Activated effector memory CD4-positive, alpha-beta T cell treated with Interleukin-2 at 50 U/mL for 16 hours (primary cell): ENCODE measurements at regions not wholly inside any gene's neighbourhood (a gene's known extent, or its start where the extent isn't known, plus 50 kb on each side); places are given as distances from the start of the nearest gene placed in this dataset.

ENCODE experiments used
- DNase-seq: peaks from one replicate; pipeline ENCODE4 v3.0.0-alpha.2; 2020

DNA sequence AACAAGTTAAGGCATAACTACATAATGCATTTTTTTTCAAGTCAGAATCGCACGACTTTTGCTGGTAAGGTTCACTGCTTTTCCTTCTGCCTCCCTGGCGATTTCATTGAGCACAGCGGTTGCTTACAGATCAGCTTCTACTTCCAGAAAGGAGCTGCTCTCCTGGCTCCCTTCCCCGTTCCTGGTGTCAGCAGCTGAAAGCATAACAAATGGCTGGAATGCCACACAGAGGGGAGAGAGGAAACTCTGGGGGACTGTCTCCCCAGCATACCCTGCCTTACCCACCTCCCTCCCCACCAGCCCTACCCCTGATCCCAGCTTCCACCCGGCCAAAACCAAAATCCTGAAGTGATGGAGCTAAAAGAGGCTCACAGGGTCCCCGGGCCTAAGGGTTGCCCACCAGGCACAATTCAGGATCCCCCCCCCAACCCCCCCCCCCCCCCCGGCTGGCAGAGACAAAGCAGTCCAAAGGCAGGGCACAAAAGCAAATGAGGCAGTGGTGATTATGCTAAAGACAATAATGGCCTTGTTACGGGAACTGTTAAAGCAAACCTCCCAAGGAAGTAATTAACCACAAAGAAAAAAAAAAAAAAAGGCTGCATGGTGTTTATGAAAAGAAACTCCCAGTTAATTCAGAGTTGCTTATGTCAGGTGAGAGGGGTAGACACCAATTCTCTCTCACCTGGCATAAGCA, 126.1 kb upstream of the WWC1 start:
- no peak for DNase-seq

DNA sequence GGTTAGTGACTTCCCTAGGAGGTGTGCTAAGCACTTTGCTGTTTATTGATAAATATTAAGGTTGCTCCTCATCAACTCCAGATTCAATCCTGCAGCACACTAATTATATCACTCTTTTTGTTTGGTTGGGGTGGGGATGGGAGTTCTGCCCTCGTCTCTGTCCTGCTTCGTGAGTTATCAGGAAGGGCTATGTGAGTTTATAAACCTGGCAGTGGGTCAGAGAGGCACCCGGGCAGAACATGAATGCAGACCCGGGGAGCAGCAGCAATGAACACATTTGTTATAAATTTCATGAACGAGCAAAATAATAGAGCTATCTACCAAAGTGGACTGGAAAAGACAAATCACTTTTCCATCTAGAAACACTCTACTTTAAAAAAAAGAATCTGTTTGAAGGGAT, 125.5 kb upstream of the WWC1 start:
- no peak for DNase-seq

DNA sequence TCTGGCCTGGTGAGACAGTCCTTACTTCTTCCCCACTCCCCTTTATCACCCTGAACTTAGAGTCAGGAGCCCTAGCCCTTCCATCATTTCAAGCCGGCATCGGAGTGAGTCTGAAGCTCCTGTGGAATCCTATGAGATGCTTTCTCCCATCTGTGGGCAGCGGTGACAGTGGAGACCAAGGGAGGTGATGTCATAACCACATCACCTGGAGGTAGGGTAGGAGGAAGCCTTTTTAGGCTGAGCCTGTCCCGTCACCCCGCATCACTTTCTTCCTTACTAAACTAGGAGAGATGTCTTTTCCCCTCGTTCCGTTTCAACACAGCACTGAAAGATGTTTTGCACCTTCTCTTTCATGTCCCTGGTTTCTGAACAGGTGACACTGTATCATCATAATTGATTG, 124.1 kb upstream of the WWC1 start:
- no peak for DNase-seq

DNA sequence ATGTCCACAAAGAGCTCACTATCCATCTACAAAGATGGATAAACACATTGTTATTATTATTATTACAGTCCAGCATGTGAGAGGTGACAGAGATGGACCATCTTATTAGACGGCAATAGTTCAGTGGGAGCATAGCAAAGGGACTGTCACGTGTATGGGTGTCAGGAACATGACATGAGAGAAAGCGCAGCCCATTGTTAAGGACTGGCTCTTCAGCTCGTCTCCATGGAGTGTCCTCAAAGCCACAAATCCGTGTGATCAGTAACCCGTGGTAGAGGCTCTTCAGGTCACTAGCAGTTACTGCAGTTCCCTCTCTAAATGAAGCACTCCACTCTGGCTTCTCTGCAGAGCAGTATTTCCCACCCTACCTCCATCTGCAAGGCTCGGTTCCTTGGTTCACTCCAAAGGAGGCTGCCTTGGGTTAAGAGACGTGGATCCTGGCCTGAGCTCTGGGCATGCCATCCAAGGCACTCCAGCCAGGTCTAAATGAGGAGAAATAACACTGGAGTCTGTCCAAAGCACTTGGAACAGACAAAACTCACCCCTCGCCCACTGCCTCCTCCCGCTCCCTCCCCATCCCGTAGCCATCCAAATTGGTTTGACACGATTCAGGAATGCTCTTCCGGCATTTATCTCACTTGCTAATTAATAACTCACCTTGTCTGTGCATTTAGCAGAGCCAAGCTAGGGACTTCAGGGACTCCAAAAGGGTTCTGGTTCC, 122.3 kb upstream of the WWC1 start:
- no peak for DNase-seq

DNA sequence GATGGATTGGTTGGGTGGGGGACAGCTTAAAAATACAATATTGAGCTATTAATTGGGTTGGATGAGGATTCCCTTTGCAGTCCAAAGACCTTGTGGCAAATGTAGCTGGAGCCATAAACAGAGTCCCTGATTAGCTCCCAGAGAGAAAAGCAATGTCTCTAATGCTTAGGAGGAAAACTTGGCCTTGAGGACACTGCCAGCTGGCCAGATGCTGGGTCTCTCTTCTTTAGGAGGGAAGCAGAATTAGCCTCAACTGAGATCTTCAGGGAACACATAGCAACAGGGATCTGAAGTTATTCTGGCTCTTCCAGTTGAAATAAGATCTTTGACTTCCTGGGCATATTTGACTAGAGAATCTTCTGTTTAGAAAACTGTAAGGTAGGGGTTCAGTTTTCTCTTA, 121.7 kb upstream of the WWC1 start:
- no peak for DNase-seq

DNA sequence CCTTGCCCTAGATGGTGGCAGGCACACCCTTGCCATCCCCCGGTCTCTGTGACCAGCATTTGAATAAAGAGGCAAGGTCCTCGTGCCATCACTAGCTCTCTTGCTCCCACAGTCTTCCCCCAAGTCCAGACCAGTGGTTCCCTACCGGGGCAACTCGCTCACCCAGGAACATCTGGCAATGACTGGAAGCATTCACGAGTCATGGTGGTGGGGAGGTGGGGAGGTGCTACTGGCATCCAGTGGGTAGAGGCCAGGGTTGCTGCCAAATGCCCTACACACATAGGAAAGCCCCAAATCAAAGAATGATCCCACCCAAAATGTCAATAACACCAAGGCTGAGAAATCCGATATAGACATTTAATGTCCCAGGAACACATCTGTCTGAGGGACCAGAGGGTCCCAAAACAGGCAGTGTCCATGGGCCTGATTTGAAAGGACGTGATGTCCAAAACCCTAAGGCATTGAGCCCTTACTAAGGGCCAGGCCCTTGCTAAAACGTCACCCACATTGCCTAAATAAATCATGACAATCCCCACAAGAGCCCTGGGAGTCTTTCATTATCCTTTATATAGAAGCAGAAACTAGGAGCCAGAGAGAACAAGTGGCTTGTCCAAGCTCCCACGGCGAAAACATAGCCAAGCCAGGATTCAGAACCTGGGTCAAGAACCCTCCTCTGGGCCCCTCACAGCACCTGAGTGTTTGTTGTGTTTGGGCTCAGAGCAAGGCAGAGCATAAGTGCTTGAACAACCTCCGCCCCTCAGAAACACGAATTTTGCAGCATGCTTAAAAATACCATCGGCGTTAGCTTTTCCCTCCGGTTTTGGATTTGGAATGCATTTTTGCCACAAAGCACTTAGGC, 119.3 kb upstream of the WWC1 start:
- no peak for DNase-seq

DNA sequence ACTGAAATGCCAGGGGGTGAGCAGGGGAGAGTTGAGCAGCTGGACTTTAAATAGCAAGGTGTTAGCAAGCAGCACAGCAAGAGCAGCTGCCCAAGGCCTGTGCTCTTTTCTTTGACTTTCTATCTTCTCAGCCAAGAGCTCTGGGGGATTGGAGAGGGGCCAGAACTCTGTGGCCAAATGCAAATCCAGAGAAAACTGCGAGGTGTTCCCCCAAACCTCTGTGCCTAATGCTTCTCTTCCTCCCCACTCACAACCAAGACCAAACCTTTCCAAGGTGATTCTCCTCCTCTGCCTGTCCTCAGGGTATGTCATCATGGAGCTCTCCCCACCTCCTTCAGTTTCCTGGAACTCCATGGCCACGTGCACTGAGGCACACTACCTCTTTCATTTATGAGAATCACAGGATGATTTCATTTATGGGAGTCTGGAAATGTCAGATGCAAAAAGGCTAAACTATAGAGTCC, 118.7 kb upstream of the WWC1 start:
- DNase-seq, result no peak

DNA sequence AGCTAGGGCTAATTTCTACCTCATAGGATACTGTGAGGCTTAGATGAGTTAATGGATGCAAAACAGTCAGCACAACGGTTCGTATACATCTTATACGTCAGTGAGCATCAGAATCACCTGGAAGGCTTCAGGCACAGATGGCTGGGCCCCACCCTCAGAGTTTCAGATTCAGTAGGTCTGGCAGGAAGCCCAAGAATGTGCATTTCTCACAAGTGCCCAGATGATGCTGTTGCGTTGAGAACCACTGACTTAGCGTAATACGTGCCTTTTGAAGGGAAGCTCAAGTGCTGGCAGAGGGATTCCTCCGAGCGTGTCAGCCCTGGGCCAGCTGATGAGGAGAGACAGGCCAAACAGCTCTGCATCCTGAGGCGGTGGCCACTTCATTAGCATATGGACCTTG, 117.1 kb upstream of the WWC1 start:
- DNase-seq, result no peak

DNA sequence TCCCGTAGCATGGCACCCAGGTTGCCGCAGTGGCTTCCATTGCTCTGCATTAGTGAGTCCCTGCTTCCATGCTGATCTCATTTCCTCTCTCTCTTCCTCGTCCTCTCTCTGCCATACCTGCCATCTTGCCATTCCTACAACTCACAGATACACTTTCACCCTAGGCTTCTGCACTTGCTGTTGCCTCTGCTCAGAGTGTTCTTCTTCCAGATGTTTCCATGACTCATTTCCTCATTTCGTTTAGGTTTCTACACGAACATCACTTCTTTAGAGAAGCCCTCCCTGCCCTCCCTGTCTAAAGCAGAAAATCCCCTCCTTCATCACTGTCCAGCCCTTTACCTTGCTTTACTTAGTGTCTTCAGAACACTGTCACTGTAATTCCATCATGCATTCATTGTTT, 115.2 kb upstream of the WWC1 start:
- DNase-seq, result no peak

DNA sequence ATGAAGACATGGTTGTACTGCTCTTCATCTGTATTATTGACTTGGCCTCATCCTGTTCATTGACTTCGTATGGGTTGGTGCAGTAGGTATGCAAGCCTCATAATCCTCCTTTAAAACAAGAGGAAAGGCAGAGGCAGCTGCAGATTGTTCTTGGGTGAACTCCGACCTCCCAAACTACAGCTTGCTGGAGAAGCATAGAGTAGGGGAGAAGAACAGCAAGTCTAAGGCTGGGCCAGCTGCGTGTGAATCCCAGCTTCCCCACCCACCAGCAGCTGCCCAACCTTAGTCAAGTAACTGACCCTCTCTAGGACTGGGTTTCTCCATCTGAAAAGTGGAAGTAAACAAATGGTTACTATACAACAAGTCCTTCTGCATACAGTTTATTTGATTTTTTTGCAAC, 114.5 kb upstream of the WWC1 start:
- DNase-seq, result no peak

DNA sequence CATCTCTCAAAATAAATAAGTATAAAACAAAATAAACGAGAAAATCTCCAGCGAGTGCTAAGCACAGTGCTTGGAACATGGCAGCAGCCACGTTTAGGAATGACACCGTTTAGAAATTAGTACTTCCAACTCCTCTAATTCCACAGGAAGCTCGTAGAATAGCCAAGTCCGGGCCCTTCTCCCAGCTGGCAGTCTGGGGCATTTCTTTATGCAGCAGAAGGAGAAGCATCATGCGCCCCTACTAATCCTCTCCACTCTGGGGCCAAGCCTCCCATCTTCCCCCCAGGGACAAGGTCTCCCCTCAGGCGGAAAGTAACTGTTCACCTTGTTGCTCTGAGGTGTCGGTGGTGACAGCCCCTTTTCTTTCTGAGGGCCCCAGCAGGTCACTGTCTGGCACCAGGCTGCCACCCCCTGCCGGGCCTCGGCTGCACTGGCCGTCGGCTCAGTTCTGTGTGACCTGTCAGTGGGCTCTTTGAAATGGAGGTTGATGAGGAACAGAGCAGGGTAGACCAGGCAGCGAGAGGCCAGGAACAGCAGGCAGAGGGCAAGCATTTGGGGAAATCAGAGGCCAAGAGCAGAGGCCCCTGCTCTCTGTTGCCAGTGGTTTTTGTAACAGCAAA, 113.5 kb upstream of the WWC1 start:
- DNase-seq, result no peak

DNA sequence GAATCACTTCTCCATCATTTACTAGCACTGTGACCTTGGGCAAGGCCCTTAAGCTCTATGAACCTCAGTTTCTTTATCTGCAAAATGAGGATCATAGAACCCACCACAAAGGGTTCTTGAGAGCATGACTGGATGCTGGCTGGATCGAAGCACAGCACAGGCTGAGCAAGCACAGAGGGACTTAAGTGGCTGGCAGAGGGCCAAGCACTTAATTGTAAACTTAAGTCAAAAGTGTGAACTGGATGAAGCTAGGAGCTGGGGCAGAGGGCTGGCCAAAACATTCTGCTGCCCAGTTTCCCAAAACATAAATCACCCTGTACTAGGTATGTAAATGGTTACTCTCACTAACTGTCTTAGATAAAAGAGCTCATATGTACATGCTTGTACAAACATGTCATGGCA, 112.3 kb upstream of the WWC1 start:
- DNase-seq, result no peak

DNA sequence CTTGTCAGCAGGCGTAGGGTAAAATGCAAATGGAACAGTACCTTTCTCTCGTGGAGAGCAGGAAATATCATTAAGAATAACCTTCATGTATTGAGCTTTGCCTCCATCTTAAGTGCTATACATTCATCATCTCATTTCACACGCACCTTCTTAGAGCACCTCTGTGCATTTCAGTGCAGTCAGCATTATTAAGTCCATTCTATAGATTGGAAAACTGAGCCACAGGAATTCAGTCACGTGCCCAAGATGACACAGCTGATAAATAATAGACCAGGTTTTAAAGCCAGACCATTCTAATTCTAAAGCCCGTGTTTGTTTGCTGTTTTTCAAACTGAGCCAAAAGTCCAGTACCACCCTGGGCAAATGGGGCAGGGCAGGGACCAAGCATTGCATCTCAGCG, 109.2 kb upstream of the WWC1 start:
- DNase-seq, result no peak

DNA sequence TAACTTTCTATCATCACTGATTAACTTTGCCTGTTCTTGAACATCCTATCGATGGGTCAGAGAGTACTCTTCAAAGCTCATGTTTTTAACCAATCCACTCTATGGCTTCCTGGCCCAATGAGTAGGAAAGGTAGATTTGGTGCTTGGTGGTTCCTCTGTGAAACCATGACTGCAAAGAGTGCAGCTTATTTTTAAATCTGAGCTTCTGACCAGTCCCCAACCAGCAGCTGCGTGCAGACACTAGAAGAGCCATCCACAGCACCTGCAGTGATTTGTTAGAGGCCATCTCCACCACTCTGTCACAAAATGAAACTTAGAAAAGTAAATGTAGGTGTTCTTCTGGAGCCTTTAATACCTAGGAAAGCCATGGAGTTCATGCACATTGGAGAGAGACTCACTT, 107.3 kb upstream of the WWC1 start:
- no peak for DNase-seq

DNA sequence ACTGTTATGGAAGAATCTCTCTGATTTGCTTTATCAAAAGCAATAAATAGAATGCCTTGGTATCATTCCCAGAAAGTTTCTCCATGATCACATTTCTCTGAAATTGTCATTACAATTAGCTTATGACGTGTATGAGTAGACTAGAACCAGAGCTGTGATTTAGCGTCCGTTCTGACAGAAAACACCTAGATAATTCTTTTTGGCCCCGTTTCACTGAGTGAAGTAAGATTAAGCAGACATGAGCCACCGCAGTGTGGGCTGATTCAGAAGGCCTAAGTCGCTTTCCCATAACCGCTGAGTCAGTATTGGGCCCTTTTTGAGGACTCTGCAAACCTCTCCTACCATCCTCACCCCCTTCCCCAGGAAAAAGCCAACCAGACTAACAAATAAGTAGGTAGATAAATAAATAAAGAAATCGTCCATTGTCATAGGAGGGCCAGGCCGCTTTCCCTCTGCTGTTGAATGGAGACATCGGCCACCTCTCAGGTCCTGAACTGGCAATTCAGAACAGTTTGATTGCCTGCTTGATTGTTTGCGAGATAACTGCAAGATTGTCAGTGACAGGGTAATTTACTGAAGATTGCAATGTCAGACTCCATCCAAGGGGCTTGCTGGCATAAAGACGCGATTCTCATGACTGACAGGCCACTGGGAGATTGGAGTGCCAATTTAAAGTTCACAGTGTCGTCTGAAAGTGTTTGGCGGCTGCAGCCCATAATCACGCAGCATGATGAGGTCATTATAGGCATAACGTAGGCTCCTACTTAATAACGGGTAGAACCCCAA, 105.0 kb upstream of the WWC1 start:
- no peak for DNase-seq

DNA sequence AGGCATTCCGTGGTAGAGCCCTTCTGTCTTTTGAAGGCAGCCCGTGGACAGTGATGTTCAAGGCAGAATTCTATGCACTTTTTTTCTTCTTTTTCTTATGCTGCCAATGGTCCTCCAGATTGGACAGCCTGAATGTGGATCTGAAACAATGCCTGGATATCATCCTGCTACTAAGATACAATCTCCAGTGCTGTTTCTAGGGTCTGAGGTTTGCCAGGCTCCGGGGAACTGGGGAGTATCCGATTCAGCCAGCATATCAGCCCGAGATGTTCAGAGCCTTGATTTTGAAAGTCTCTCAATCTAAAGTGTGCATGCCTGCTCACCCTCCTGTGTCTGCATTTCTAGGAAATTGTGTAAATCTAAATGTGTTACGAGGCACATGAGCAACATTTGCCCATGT, 103.8 kb upstream of the WWC1 start:
- DNase-seq, result no peak

DNA sequence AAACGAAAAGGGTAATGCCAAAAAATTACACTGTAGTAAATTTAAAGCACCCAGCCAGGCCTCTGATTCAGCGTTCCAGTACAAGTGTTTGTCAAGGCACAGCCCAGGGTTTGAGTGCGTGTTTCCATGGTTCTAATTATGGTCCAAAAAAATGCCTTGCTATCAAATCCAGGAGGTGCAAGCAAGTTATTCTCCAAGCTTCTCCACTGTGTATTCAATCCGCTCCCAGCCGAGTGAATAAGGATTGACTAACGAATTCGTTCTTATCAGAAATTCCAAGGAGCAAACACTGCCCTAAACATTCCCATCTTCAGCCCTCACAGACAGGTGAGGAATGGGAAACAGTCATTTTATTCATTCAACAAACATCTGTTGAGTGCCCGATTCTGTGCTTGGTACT, 103.3 kb upstream of the WWC1 start:
- no peak for DNase-seq

DNA sequence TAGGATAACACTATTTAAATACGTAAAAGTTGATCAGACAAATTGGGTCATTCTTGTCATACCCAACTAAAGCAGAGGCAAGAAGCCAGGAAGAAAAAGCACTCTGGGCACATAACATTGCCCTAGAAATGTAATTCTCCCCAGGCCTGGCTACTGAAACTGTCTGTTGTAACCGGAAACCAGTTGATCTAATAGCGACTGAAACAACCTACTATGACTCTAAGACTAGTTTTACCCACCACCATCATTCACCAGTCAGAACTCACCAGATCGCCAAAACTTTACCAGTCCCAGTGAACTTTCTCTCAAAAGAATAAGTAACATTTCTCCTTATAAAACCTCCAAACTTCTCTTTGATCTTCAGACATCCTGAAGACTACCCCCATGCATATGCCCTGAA, 99.3 kb upstream of the WWC1 start:
- DNase-seq, result no peak

DNA sequence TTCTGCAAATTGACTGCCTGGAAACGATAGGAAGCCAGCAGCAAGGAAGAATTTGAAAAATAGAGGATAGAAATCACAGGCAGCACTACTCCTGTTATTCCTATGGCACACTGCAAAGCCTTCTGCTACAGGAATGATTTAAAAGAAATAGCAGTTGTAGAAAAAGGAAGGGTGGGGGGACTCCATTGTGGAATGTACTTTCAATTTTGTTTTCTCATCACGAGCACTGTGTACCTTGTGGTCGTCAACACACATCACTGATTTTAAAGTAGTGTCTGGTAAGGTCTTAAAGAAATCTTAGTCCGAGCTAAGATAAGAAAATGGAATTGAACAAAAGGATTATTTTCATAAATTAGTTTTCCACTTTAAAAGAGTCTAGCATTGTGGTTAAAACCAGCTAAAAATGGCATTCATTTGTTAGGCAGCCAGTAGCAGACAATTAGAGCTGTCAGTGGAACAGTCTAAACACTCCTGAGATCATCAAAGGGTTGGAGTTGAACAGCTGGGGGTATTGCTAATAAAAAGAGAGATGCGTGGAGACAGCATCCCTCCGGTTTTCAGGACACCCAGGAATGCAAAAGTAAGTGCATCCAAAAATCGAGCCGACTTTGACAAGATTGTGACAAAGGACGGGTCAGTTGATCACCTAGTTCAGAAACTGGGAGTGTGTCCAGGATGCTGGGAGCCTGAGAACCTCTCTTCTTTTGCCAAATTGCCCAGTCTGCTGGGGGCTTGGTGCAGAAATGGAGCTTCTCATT, 97.8 kb upstream of the WWC1 start:
- DNase-seq, result no peak

DNA sequence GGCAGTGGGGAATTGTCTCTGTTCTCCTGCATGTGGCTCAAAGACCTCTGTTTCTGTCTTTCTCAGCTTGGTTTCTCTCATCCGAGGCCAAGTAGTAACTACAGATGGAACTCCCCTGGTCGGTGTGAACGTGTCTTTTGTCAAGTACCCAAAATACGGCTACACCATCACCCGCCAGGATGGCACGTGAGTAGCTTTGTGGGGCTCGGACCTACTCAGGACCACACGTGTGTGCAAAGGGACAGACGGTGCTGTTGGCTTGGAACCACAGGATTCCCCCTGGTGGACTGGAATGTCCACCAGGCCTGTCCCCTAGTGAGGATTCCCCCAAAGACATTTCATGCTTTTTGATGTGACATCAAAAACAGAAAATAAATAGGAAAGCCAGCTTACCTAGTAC, 96.3 kb upstream of the WWC1 start:
- DNase-seq, result no peak

DNA sequence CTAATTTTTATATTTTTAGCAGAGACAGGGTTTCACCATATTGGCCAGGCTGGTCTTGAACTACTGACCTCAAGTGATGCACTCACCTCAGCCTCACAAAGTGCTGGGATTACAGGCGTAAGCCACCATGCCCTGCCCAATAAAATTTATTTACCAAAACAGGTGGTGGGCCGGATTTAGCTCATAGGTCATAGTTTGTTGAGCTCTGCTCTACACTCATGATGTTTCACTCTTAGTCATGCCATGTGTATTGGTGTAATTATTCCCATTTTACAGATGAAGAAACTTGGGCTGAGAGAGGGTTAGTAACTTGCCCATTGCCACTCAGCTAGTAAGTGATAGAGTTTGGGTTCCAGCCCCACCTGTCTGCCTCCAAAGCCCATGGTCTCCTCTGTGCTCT, 93.1 kb upstream of the WWC1 start:
- DNase-seq, result no peak

DNA sequence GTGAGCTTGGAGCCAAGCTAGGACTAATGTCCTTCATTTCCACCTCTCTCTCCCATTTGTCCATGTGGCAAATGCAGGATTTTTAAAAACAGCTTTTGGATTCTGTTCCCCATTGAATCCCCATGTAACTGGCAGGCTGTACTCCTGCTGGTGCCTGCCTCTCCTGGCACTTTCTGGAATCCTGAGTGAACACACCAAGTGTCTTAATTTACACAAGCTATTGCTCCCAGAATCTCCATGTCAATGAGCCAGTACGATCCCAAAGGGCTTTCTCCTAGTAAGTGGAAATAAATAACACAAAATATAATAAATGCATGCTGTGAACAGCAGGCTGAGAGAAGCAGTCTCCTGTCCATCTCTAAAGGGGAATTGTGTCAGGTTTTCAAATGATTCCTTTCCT, 88.4 kb upstream of the WWC1 start:
- no peak for DNase-seq
